ENCODE measurements at regions not wholly inside any gene's neighbourhood (a gene's known extent, or its start where the extent isn't known, plus 50 kb on each side); places are given as distances from the start of the nearest gene placed in this dataset.

- TF ChIP-seq CTCF (IDR thresholded peaks at IDR 0.05): no peak
- TF ChIP-seq EZH2 (IDR thresholded peaks at IDR 0.05; ENCODE audit: borderline replicate concordance, insufficient read depth, low read depth, low read length, poor library complexity, severe bottlenecking): no peak
Measured at GRCh38 chr20:4563031-4563430, 123.2 kb upstream of the PRNP start.

Data from B cell (primary cell).